Muscle of leg (tissue), 3 donors: ENCODE measurements at regions not wholly inside any gene's neighbourhood (a gene's known extent, or its start where the extent isn't known, plus 50 kb on each side); places are given as distances from the start of the nearest gene placed in this dataset.

ENCODE experiments used
- DNase-seq: peaks from one replicate; pipeline ENCODE4 v3.0.0; 2013
- H3K27ac ChIP-seq: one replicate; pipeline ENCODE4 v1.5.1; 2013; ENCODE audit warnings: mild to moderate bottlenecking, low read length, control low read depth
- H3K27me3 ChIP-seq: one replicate; pipeline ENCODE4 v1.6.1; 2013; ENCODE audit warnings: low read length; ENCODE audit not compliant: control insufficient read depth, insufficient read depth
- H3K36me3 ChIP-seq: one replicate; pipeline ENCODE4 v1.6.1; 2013; ENCODE audit warnings: low read length; ENCODE audit not compliant: control insufficient read depth, insufficient read depth
- H3K4me1 ChIP-seq: one replicate; pipeline ENCODE4 v1.6.1; 2013; ENCODE audit warnings: low read length; ENCODE audit not compliant: control insufficient read depth, insufficient read depth
- H3K4me3 ChIP-seq: one replicate; pipeline ENCODE4 v1.5.1; 2013; ENCODE audit warnings: low read length, control low read depth
- H3K9me3 ChIP-seq: replicated peaks from 2 replicates; pipeline ENCODE4 v1.6.1; 2013; ENCODE audit warnings: low read depth, low read length; ENCODE audit not compliant: control insufficient read depth
- WGBS: methylation state at CpG from one replicate; pipeline ENCODE4 v1.1.5; 2013; ENCODE audit warnings: missing lambda C conversion rate; ENCODE audit not compliant: insufficient coverage; 5-methylcytosine and 5-hydroxymethylcytosine counted together

GRCh38 chr20:60330461-60330860 lies 372.2 kb downstream of the CDH26 start:
- Histone ChIP-seq H3K27me3 (no peaks in the 10 kb centered on the region), H3K27ac (no peak overlapping the region), H3K36me3 (no peaks in the 10 kb centered on the region), H3K9me3 (no peaks in the 10 kb centered on the region), H3K4me1 (no peaks in the 10 kb centered on the region), H3K4me3 (no peak overlapping the region)
- WGBS: no CpG with 5 or more reads among the region's 3 CpGs
- DNase-seq: no peak

GRCh38 chr20:60331688-60332300 lies 373.6 kb downstream of the CDH26 start:
- H3K9me3 ChIP-seq: no peaks in the 10 kb centered on the region
- no peaks in the 10 kb centered on the region for H3K36me3 ChIP-seq
- H3K27ac ChIP-seq: no peak overlapping the region
- no peak for DNase-seq
- WGBS: 86% methylated on average over 6 of the region's 11 CpGs
- no peaks in the 10 kb centered on the region for H3K27me3 ChIP-seq
- no peak overlapping the region for H3K4me3 ChIP-seq
- H3K4me1 ChIP-seq: no peaks in the 10 kb centered on the region

GRCh38 chr20:60332523-60332922 lies 374.3 kb downstream of the CDH26 start:
- WGBS: 90% methylated on average over 2 of the region's 3 CpGs
- H3K9me3 ChIP-seq: no peaks in the 10 kb centered on the region
- no peak overlapping the region for H3K4me3 ChIP-seq
- DNase-seq: no peak
- H3K36me3 ChIP-seq: no peaks in the 10 kb centered on the region
- H3K27me3 ChIP-seq: no peaks in the 10 kb centered on the region
- H3K27ac ChIP-seq: no peak overlapping the region
- H3K4me1 ChIP-seq: no peaks in the 10 kb centered on the region

- no peaks in the 10 kb centered on the region for H3K36me3 ChIP-seq
- H3K4me3 ChIP-seq: no peak overlapping the region
- no peaks in the 10 kb centered on the region for H3K27me3 ChIP-seq
- no peaks in the 10 kb centered on the region for H3K4me1 ChIP-seq
- H3K27ac ChIP-seq: no peak overlapping the region
- DNase-seq: no peak
- H3K9me3 ChIP-seq: no peaks in the 10 kb centered on the region
- WGBS: 100% methylated on average over 1 of the region's 3 CpGs
Observed at GRCh38 chr20:60334911-60335310, 376.7 kb downstream of the CDH26 start.

GRCh38 chr20:60338556-60338955 lies 380.3 kb downstream of the CDH26 start:
- WGBS: 93% methylated on average over 8 of the region's 8 CpGs
- H3K4me1 ChIP-seq: no peaks in the 10 kb centered on the region
- H3K4me3 ChIP-seq: no peak overlapping the region
- H3K36me3 ChIP-seq: no peaks in the 10 kb centered on the region
- DNase-seq: no peak
- H3K9me3 ChIP-seq: no peaks in the 10 kb centered on the region
- no peaks in the 10 kb centered on the region for H3K27me3 ChIP-seq
- H3K27ac ChIP-seq: no peak overlapping the region

- H3K27ac ChIP-seq: no peak overlapping the region
- H3K9me3 ChIP-seq: no peaks in the 10 kb centered on the region
- DNase-seq: no peak
- H3K36me3 ChIP-seq: no peaks in the 10 kb centered on the region
- 92% methylated on average over 4 of the region's 6 CpGs for WGBS
- no peaks in the 10 kb centered on the region for H3K27me3 ChIP-seq
- H3K4me1 ChIP-seq: no peaks in the 10 kb centered on the region
- no peak overlapping the region for H3K4me3 ChIP-seq
Observed at GRCh38 chr20:60339738-60340137, 381.5 kb downstream of the CDH26 start.

GRCh38 chr20:60340232-60340631 lies 382.0 kb downstream of the CDH26 start:
- Histone ChIP-seq H3K27ac (no peak overlapping the region), H3K27me3 (no peaks in the 10 kb centered on the region)
- whole genome bisulfite sequencing: 86% methylated on average over 4 of the region's 4 CpGs

GRCh38 chr20:60341062-60341461 lies 382.8 kb downstream of the CDH26 start:
- H3K27ac ChIP-seq: no peak overlapping the region
- H3K4me1 ChIP-seq: no peaks in the 10 kb centered on the region
- H3K27me3 ChIP-seq: no peaks in the 10 kb centered on the region
- H3K4me3 ChIP-seq: no peak overlapping the region
- DNase-seq: no peak
- WGBS: 89% methylated on average over 6 of the region's 7 CpGs
- no peaks in the 10 kb centered on the region for H3K9me3 ChIP-seq
- H3K36me3 ChIP-seq: no peaks in the 10 kb centered on the region

More at GRCh38 chr20:60340232-60340631, 382.0 kb downstream of the CDH26 start:
- H3K36me3 ChIP-seq: no peaks in the 10 kb centered on the region
- no peaks in the 10 kb centered on the region for H3K9me3 ChIP-seq
- H3K4me3 ChIP-seq: no peak overlapping the region
- DNase-seq: no peak
- H3K4me1 ChIP-seq: no peaks in the 10 kb centered on the region

- WGBS: 81% methylated on average over 3 of the region's 5 CpGs
- Histone ChIP-seq H3K4me1 (no peaks in the 10 kb centered on the region), H3K4me3 (no peak overlapping the region), H3K27ac (no peak overlapping the region), H3K27me3 (no peaks in the 10 kb centered on the region), H3K9me3 (no peaks in the 10 kb centered on the region), H3K36me3 (no peaks in the 10 kb centered on the region)
- DNase-seq: no peak
Observed at GRCh38 chr20:60345106-60345505, 386.9 kb downstream of the CDH26 start.

GRCh38 chr20:60349418-60349817 lies 391.2 kb downstream of the CDH26 start:
- no peak for DNase-seq
- no peak overlapping the region for H3K27ac ChIP-seq
- H3K9me3 ChIP-seq: no peaks in the 10 kb centered on the region
- H3K4me1 ChIP-seq: peaks cover 3% of the 10 kb centered on the region
- H3K36me3 ChIP-seq: no peaks in the 10 kb centered on the region
- H3K27me3 ChIP-seq: no peaks in the 10 kb centered on the region
- no peak overlapping the region for H3K4me3 ChIP-seq
- 88% methylated on average over 6 of the region's 11 CpGs for WGBS

GRCh38 chr20:60352017-60352416 lies 393.8 kb downstream of the CDH26 start:
- no peak for DNase-seq
- H3K4me1 ChIP-seq: peaks cover 3% of the 10 kb centered on the region
- no peak overlapping the region for H3K4me3 ChIP-seq
- WGBS: 67% methylated on average over 1 of the region's 2 CpGs
- H3K9me3 ChIP-seq: no peaks in the 10 kb centered on the region
- no peaks in the 10 kb centered on the region for H3K27me3 ChIP-seq
- no peak overlapping the region for H3K27ac ChIP-seq
- H3K36me3 ChIP-seq: no peaks in the 10 kb centered on the region
